GM18873 (cell line): ENCODE measurements at regions not wholly inside any gene's neighbourhood (a gene's known extent, or its start where the extent isn't known, plus 50 kb on each side); places are given as distances from the start of the nearest gene placed in this dataset.

Experiments used
- ATAC-seq: cut with Tn5 transposase; IDR thresholded peaks from one replicate; pipeline ENCODE4 v1.9.1; 2021; ENCODE audit warnings: mild to moderate bottlenecking, moderate library complexity, moderate number of reproducible peaks; ENCODE audit not compliant: unreplicated experiment, low FRiP score

GRCh38 chr4:181661923-181662322 lies 581.3 kb upstream of the TENM3 start:
- ATAC-seq: no peak

GRCh38 chr4:181662383-181662782 lies 580.8 kb upstream of the TENM3 start:
- ATAC-seq: no peak

- no peak for ATAC-seq
Measured at GRCh38 chr4:181670506-181670905, 572.7 kb upstream of the TENM3 start.

GRCh38 chr4:181671672-181672071 lies 571.5 kb upstream of the TENM3 start:
- ATAC-seq: no peak

- ATAC-seq: no peak
Measured at GRCh38 chr4:181672751-181673150, 570.5 kb upstream of the TENM3 start.

- ATAC-seq: no peak
Measured at GRCh38 chr4:181674315-181674875, 568.8 kb upstream of the TENM3 start.

- no peak for ATAC-seq
Measured at GRCh38 chr4:181676546-181676945, 566.7 kb upstream of the TENM3 start.

- no peak for ATAC-seq
Measured at GRCh38 chr4:181677201-181677600, 566.0 kb upstream of the TENM3 start.

GRCh38 chr4:181677621-181678020 lies 565.6 kb upstream of the TENM3 start:
- no peak for ATAC-seq

- no peak for ATAC-seq
Measured at GRCh38 chr4:181679754-181680153, 563.4 kb upstream of the TENM3 start.

GRCh38 chr4:181682367-181683047 lies 560.7 kb upstream of the TENM3 start:
- no peak for ATAC-seq

- no peak for ATAC-seq
Measured at GRCh38 chr4:181684310-181684709, 558.9 kb upstream of the TENM3 start.

GRCh38 chr4:181685461-181685860 lies 557.7 kb upstream of the TENM3 start:
- no peak for ATAC-seq

GRCh38 chr4:181685911-181686310 lies 557.3 kb upstream of the TENM3 start:
- no peak for ATAC-seq

GRCh38 chr4:181687116-181687515 lies 556.1 kb upstream of the TENM3 start:
- ATAC-seq: no peak

GRCh38 chr4:181688432-181688831 lies 554.8 kb upstream of the TENM3 start:
- ATAC-seq: no peak

- ATAC-seq: no peak
Measured at GRCh38 chr4:181688872-181689271, 554.3 kb upstream of the TENM3 start.

- ATAC-seq: no peak
Measured at GRCh38 chr4:181690498-181690897, 552.7 kb upstream of the TENM3 start.

- ATAC-seq: no peak
Measured at GRCh38 chr4:181692965-181693364, 550.2 kb upstream of the TENM3 start.

- ATAC-seq: no peak
Measured at GRCh38 chr4:181693517-181693916, 549.7 kb upstream of the TENM3 start.

GRCh38 chr4:181698221-181698620 lies 545.0 kb upstream of the TENM3 start:
- ATAC-seq: no peak

GRCh38 chr4:181701214-181701613 lies 542.0 kb upstream of the TENM3 start:
- ATAC-seq: no peak
